NT2/D1 (cell line): ENCODE measurements at regions not wholly inside any gene's neighbourhood (a gene's known extent, or its start where the extent isn't known, plus 50 kb on each side); places are given as distances from the start of the nearest gene placed in this dataset.

Experiments
- DNase-seq: peaks from one replicate; pipeline ENCODE4 v3.0.0-alpha.2; 2011; ENCODE audit warnings: low read depth, low spot score
- H3K27me3 ChIP-seq: 2 replicates; pipeline ENCODE4 v1.6.0; 2011; ENCODE audit warnings: mild to moderate bottlenecking; ENCODE audit not compliant: insufficient read length, insufficient read depth
- H3K36me3 ChIP-seq: 2 replicates; pipeline ENCODE4 v1.6.1; 2011; ENCODE audit warnings: mild to moderate bottlenecking, low read length, mixed read lengths; ENCODE audit not compliant: insufficient read depth, insufficient read length
- H3K4me1 ChIP-seq: 2 replicates; pipeline ENCODE4 v1.5.1; 2011; ENCODE audit not compliant: insufficient read depth, insufficient read length
- H3K4me3 ChIP-seq: 2 replicates; pipeline ENCODE4 v1.5.1; 2011; ENCODE audit warnings: low read depth; ENCODE audit not compliant: insufficient read length
- H3K9ac ChIP-seq: 2 replicates; pipeline ENCODE4 v1.6.0; 2011; ENCODE audit warnings: low read depth; ENCODE audit not compliant: insufficient read length
- H3K9me3 ChIP-seq: 2 replicates; pipeline ENCODE4 v1.5.1; 2011; ENCODE audit warnings: mild to moderate bottlenecking, low read length; ENCODE audit not compliant: insufficient read depth
- SUZ12 ChIP-seq: IDR thresholded peaks from 2 replicates; pipeline ENCODE4 v1.6.1; 2011; ENCODE audit not compliant: insufficient read length, insufficient read depth; ENCODE audit errors: extremely low read depth
- YY1 ChIP-seq: IDR thresholded peaks from 2 replicates; pipeline ENCODE4 v1.6.1; 2011; ENCODE audit not compliant: insufficient read length, insufficient read depth
- ZNF274 ChIP-seq: IDR thresholded peaks from 2 replicates; pipeline ENCODE4 v1.6.1; 2011; ENCODE audit warnings: mild to moderate bottlenecking, low read depth, low read length

GRCh38 chr7:9022456-9022855 is 589.0 kb downstream of the NXPH1 start:
- H3K4me1 ChIP-seq = no peaks in the 10 kb centered on the region
- H3K4me3 ChIP-seq = no peak overlapping the region
- no peak for DNase-seq
- TF ChIP-seq YY1 = no peak
- TF ChIP-seq ZNF274 = no peak
- TF ChIP-seq SUZ12 = no peak
- H3K27me3 ChIP-seq = no peaks in the 10 kb centered on the region
- no peaks in the 10 kb centered on the region for H3K9me3 ChIP-seq
- H3K9ac ChIP-seq = no peak overlapping the region
- no peaks in the 10 kb centered on the region for H3K36me3 ChIP-seq

DNA sequence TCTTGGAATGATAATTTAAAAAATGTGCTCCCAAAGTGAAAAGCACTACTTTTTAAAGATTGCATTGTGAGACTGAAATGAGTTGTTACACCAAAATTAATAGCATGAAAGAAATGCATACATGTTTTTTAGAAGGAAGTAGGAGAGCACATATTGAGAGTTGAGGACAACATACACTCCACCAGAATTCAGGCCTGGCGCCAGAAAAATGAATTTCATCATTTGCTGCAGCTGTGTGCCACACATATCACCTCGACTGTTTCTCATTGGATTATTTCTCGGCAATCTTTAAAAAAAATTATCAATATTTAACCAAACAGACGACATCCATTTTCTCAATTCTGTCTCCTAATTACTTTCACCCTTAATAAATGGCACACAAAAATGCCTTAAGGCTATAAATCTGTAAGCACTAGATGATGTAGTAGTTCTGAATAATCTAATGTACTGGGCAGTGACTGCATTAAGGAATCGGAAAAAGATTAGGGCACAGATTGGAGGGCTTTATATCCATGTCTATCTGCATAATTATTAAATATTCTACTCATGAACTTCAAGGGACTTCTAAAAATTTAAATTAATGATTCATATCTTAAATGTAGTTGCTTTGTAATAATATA is 590.4 kb downstream of the NXPH1 start:
- TF ChIP-seq ZNF274 (no peak), SUZ12 (no peak), YY1 (no peak)
- H3K9me3 ChIP-seq = no peaks in the 10 kb centered on the region
- H3K9ac ChIP-seq = no peak overlapping the region
- H3K36me3 ChIP-seq = no peaks in the 10 kb centered on the region
- no peaks in the 10 kb centered on the region for H3K4me1 ChIP-seq
- H3K4me3 ChIP-seq = no peak overlapping the region
- no peak for DNase-seq
- H3K27me3 ChIP-seq = no peaks in the 10 kb centered on the region

DNA sequence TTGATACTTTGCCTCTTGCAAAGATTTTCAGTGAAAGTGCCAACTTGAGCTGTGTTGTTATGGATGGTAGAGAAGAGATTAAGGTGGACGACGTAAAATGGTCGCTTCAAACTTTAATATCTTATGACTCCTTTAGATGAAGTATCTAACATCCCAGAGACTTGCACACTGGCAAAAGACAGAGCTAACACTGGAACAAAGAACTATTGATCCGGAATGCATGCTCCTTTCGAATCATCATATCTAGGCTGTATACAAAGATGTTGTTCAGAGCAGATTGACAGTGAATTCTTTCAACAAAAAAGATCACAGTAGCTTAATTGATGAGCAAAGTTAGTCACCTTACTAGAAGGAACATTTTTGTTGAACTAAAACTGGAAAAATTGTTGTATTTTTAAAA is 592.7 kb downstream of the NXPH1 start:
- no peak overlapping the region for H3K9ac ChIP-seq
- no peak overlapping the region for H3K4me3 ChIP-seq
- H3K36me3 ChIP-seq = no peaks in the 10 kb centered on the region
- H3K9me3 ChIP-seq = no peaks in the 10 kb centered on the region
- no peaks in the 10 kb centered on the region for H3K27me3 ChIP-seq
- no peak for TF ChIP-seq ZNF274
- no peak for TF ChIP-seq SUZ12
- TF ChIP-seq YY1 = no peak
- DNase-seq = no peak
- no peaks in the 10 kb centered on the region for H3K4me1 ChIP-seq

DNA sequence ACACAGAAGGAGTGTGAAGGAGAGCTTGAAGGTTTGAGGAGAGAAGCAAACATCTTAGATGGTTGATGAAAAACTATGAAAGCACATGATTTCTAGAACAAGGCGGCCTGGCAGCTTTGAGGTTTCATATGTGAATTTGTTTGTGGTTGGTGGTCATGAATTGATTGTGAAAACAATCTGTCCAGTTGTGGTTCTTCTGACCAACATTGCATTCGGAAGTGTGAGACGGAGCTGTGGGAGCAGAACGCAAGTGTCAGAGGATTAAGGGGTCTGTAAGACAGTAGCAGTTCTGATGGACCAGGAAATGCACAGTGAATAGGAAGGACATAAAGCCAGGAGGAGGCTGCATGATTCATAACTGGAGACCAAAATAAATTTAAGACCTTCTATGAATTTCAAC is 594.6 kb downstream of the NXPH1 start:
- no peak for TF ChIP-seq SUZ12
- TF ChIP-seq YY1 = no peak
- no peak for TF ChIP-seq ZNF274
- no peak for DNase-seq
- no peaks in the 10 kb centered on the region for H3K9me3 ChIP-seq

DNA sequence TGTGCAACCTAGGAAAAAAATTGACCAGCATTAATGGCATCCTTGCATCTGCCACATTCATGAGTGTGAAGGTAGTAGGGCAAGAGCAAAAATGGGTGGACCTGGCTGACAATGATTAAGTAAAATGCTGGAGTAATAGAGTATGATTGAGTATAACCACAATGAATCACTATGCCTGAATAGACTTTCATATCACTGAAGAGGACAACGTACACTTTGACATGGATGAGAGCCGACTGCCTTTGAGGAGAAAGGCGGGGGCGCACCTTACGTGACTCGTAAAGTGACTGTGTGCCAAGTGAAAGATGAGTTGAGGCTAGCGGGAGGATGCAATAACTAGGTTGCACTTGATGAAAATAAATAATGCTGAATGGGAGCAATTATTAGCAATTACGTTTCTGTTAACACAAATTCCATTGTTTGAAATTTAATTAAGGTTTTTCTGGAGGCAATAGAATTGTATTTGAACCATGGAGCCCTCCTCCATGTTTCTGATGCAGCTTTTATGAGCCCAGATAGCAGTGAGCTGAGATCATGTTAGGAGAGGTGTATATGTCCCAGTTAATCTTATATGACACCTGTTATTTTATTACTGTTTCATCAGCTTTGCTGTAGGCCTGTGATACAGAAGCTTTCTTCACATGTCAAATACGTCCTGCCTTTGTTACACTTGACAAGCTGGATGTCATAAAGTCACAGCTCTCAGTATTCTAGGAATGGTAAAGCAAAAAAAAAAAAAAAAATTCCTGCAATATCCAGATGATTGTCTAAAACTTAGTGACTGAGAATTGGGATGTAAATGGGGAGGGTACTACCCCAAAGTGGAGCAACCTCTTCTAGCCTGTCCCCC is 596.5 kb downstream of the NXPH1 start:
- no peak for TF ChIP-seq YY1
- no peak for TF ChIP-seq ZNF274
- no peak for TF ChIP-seq SUZ12
- no peaks in the 10 kb centered on the region for H3K4me1 ChIP-seq
- no peak for DNase-seq
- H3K4me3 ChIP-seq = no peak overlapping the region
- no peaks in the 10 kb centered on the region for H3K27me3 ChIP-seq
- no peaks in the 10 kb centered on the region for H3K36me3 ChIP-seq
- no peak overlapping the region for H3K9ac ChIP-seq
- H3K9me3 ChIP-seq = no peaks in the 10 kb centered on the region

More for the DNA sequence above, 594.6 kb downstream of the NXPH1 start:
- Histone ChIP-seq H3K36me3 (no peaks in the 10 kb centered on the region), H3K4me3 (no peak overlapping the region), H3K4me1 (no peaks in the 10 kb centered on the region), H3K9ac (no peak overlapping the region), H3K27me3 (no peaks in the 10 kb centered on the region)

DNA sequence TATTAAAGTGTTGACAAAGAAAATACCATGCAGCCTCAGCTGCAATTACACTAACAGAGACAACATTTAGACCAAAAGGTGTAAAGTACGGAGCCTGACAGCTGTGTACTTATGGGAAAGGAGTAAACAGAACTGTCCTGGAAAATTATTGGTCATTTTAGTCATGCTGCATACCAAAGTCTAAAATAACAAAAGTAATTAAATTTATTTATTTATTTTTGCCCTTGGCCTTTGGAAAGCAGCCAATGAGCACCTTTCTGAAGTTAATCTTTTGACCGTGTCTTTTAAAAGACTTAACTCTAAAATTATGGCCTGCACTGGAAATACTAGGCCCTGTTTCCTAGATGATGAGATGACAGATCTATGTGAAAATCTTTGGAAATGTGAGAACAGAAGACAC is 597.6 kb downstream of the NXPH1 start:
- TF ChIP-seq YY1 (no peak), SUZ12 (no peak), ZNF274 (no peak)
- Histone ChIP-seq H3K9ac (no peak overlapping the region), H3K9me3 (no peaks in the 10 kb centered on the region), H3K4me3 (no peak overlapping the region), H3K4me1 (no peaks in the 10 kb centered on the region), H3K27me3 (no peaks in the 10 kb centered on the region), H3K36me3 (no peaks in the 10 kb centered on the region)
- no peak for DNase-seq

- H3K27me3 ChIP-seq = no peaks in the 10 kb centered on the region
- no peaks in the 10 kb centered on the region for H3K36me3 ChIP-seq
- no peak overlapping the region for H3K9ac ChIP-seq
- TF ChIP-seq YY1 = no peak
- TF ChIP-seq SUZ12 = no peak
- no peak for TF ChIP-seq ZNF274
- no peaks in the 10 kb centered on the region for H3K4me1 ChIP-seq
- H3K4me3 ChIP-seq = no peak overlapping the region
- DNase-seq = no peak
- H3K9me3 ChIP-seq = no peaks in the 10 kb centered on the region
Observed at GRCh38 chr7:9031386-9031785, 598.0 kb downstream of the NXPH1 start.
